ENCODE measurements at regions not wholly inside any gene's neighbourhood (a gene's known extent, or its start where the extent isn't known, plus 50 kb on each side); places are given as distances from the start of the nearest gene placed in this dataset.

GRCh38 chr5:35357973-35358372, 127.7 kb upstream of the PRLR start:
- H4K91ac ChIP-seq (replicated peaks; ENCODE audit: insufficient read length, low read length) = no peak overlapping the region
- no peak overlapping the region for H3K4me2 ChIP-seq (ENCODE audit: insufficient read depth in 1 of 2, low read depth in 2 of 2, low read length in 2 of 2)
- no peak overlapping the region for H2BK20ac ChIP-seq (ENCODE audit: low read length)
- H3K27ac ChIP-seq (ENCODE audit: low read depth, low read length) = no peak overlapping the region; the same call in 1 of the 2 replicates
- H2BK5ac ChIP-seq (ENCODE audit: low read depth, low read length) = no peak overlapping the region
- no peak overlapping the region for H3K4ac ChIP-seq (replicated peaks; ENCODE audit: insufficient read length, low read depth, low read length)
- H3K79me2 ChIP-seq (ENCODE audit: control insufficient read depth in 1 of 2, insufficient read depth in 2 of 2, low read length in 2 of 2) = no peaks in the 10 kb centered on the region
- no peak overlapping the region for H3K4me3 ChIP-seq (ENCODE audit: extremely low read depth in 1 of 4, insufficient read depth in 2 of 4, low read depth in 3 of 4, low read length in 4 of 4)
- no peaks in the 10 kb centered on the region for H3K4me1 ChIP-seq (replicated peaks in 1 of 4; ENCODE audit: control insufficient read depth in 3 of 4, insufficient read depth in 4 of 4, low read length in 3 of 4)
- no peaks in the 10 kb centered on the region for H3K27me3 ChIP-seq (replicated peaks in 1 of 4; ENCODE audit: control insufficient read depth in 3 of 4, extremely low read depth in 1 of 4, insufficient read depth in 3 of 4, low read length in 3 of 4)
- no peak overlapping the region for H4K8ac ChIP-seq (ENCODE audit: extremely low read depth, insufficient read depth, low read length)
- H3K23ac ChIP-seq (ENCODE audit: insufficient read length) = no peak overlapping the region
- H2AK5ac ChIP-seq (ENCODE audit: low read depth, low read length) = no peak overlapping the region
- no peak overlapping the region for H2BK15ac ChIP-seq (ENCODE audit: low read length)
- no peak overlapping the region for H2BK120ac ChIP-seq (replicated peaks; ENCODE audit: low read depth, low read length)
- H4K20me1 ChIP-seq (replicated peaks in 1 of 2; ENCODE audit: control insufficient read depth in 1 of 2, insufficient read depth in 2 of 2, low read length in 2 of 2) = no peaks in the 10 kb centered on the region
- no peak overlapping the region for H3K18ac ChIP-seq (ENCODE audit: extremely low read depth, low read length)
- ChIA-PET CTCF (ENCODE audit: partially characterized antibody) (no interaction called here), POLR2A (ENCODE audit: partially characterized antibody) (no interaction called here)
- no peaks in the 10 kb centered on the region for H3K9me3 ChIP-seq (ENCODE audit: insufficient read depth in 2 of 2, low read depth in 1 of 2, low read length in 1 of 2)
- no peak overlapping the region for H3K9ac ChIP-seq (replicated peaks in 1 of 4; ENCODE audit: extremely low read depth in 1 of 4, low read depth in 3 of 4, low read length in 3 of 4)
- H3K23me2 ChIP-seq (ENCODE audit: low read depth, low read length) = no peaks in the 10 kb centered on the region; the same call in 1 of the 2 replicates
- DNase-seq (ENCODE audit: low read depth in 1 of 2, low spot score in 2 of 2) (no peak), FAIRE-seq (no peak)
- H3K56ac ChIP-seq (replicated peaks; ENCODE audit: insufficient read length, low read depth, low read length) = no peak overlapping the region
- H4K5ac ChIP-seq (ENCODE audit: insufficient read length, low read depth, low read length) = no peak overlapping the region
- 97% methylated on average over 3 of the region's 3 CpGs; no CpG with 5 or more reads in 1 of the 2 experiments for WGBS, 2 experiments (ENCODE audit: extremely low coverage in 1 of 2, insufficient coverage in 1 of 2, insufficient read length in 1 of 2, insufficient replicate concordance in 2 of 2, low coverage in 1 of 2, low lambda C conversion rate in 2 of 2, missing lambda C conversion rate in 1 of 2)
- H3K79me1 ChIP-seq (ENCODE audit: low read depth, low read length) = no peaks in the 10 kb centered on the region
- H2BK12ac ChIP-seq (ENCODE audit: low read depth, low read length) = no peak overlapping the region
- H3K36me3 ChIP-seq (ENCODE audit: control insufficient read depth in 2 of 4, insufficient read depth in 4 of 4, low read length in 3 of 4) = no peaks in the 10 kb centered on the region
- H2AFZ ChIP-seq (ENCODE audit: low read length) = no peak overlapping the region
- H3K14ac ChIP-seq (ENCODE audit: insufficient read length) = no peak overlapping the region
- TF ChIP-seq YY1 (IDR thresholded peaks at IDR 0.05; ENCODE audit: low read depth, low read length) = no peak
- no peak for TF ChIP-seq TEAD4 (IDR thresholded peaks at IDR 0.05; ENCODE audit: low read depth, low read length)
- no peak for TF ChIP-seq POLR2A (IDR thresholded peaks at IDR 0.05; ENCODE audit: control extremely low read depth in 1 of 2, low read depth in 2 of 2, low read length in 2 of 2)
- TF ChIP-seq CHD2 (IDR thresholded peaks at IDR 0.05; ENCODE audit: low read length) = no peak
- no peak for TF ChIP-seq SIX5 (IDR thresholded peaks at IDR 0.05; ENCODE audit: low read depth, low read length)
- no peak for TF ChIP-seq HDAC6 (IDR thresholded peaks at IDR 0.05; ENCODE audit: low read depth, low read length)
- no peak for TF ChIP-seq GTF2F1 (IDR thresholded peaks at IDR 0.05; ENCODE audit: borderline replicate concordance, low read depth, low read length)
- TF ChIP-seq NRF1 (IDR thresholded peaks at IDR 0.05; ENCODE audit: low read depth, low read length) = no peak
- TF ChIP-seq ATF2 (IDR thresholded peaks at IDR 0.05; ENCODE audit: low read length) = no peak
- no peak for TF ChIP-seq MAFK (IDR thresholded peaks at IDR 0.05; ENCODE audit: low read depth, low read length)
- TF ChIP-seq TAF1 (IDR thresholded peaks at IDR 0.05; ENCODE audit: low read depth, low read length) = no peak
- no peak for TF ChIP-seq SIRT6 (IDR thresholded peaks at IDR 0.05; ENCODE audit: low read length)
- TF ChIP-seq CBX8 (IDR thresholded peaks at IDR 0.05; ENCODE audit: borderline replicate concordance, low read depth, low read length) = no peak
- TF ChIP-seq POLR2AphosphoS5 (IDR thresholded peaks at IDR 0.05; ENCODE audit: low read depth, low read length) = no peak
- no peak for TF ChIP-seq ATF3 (IDR thresholded peaks at IDR 0.05; ENCODE audit: insufficient read depth, low read depth, low read length)

Measured in H1 (cell line).